A673 (cell line): ENCODE measurements at regions not wholly inside any gene's neighbourhood (a gene's known extent, or its start where the extent isn't known, plus 50 kb on each side); places are given as distances from the start of the nearest gene placed in this dataset.
"Not testable (repeated sequence)": the region's sequence is repeated elsewhere in the genome, so short reads cannot be mapped to it uniquely, and the experiment has no call there.

ENCODE experiments used
- BruUV-seq: library from RNA; stranded (reverse); fragments of 400-500 nt; replicated peaks from 2 replicates; lab custom pipeline; 2021; lab: Mats Ljungman, UMichigan
- CTCF ChIA-PET: fragments of 300-600 bp; sonication (Branson Sonifier 250); formaldehyde crosslinking; loops from one replicate; lab custom pipeline; 2022; ENCODE audit warnings: antibody characterized with exemption; lab: Charles Lee
- POLR2A ChIA-PET: fragments of 300-600 bp; sonication (Branson Sonifier 250); formaldehyde crosslinking; loops from one replicate; lab custom pipeline; 2022; ENCODE audit warnings: antibody characterized with exemption; ENCODE audit not compliant: low non-redundant PET; lab: Charles Lee
- DNase-seq: peaks from one replicate; pipeline ENCODE4 v3.0.0-alpha.2; 2015; ENCODE audit warnings: low spot score
- H3K27ac ChIP-seq: fragments of 200-600 bp; sonication (generic); 2 replicates; pipeline ENCODE4 v1.5.1; 2016; ENCODE audit warnings: mixed run types, low read depth, mild to moderate bottlenecking, mixed read lengths, antibody characterized with exemption, low read length; ENCODE audit not compliant: poor library complexity, severe bottlenecking
- H3K27me3 ChIP-seq: fragments of 200-600 bp; sonication (generic); replicated peaks from 2 replicates; pipeline ENCODE4 v1.6.1; 2017; ENCODE audit warnings: mixed run types, low read depth, mild to moderate bottlenecking, mixed read lengths, antibody characterized with exemption, low read length; ENCODE audit not compliant: insufficient read depth, poor library complexity
- H3K36me3 ChIP-seq: fragments of 200-600 bp; sonication (generic); 2 replicates; pipeline ENCODE4 v1.6.1; 2016; ENCODE audit warnings: mixed run types, mild to moderate bottlenecking, mixed read lengths, antibody characterized with exemption, low read length; ENCODE audit not compliant: insufficient read depth, poor library complexity, severe bottlenecking
- H3K4me1 ChIP-seq: fragments of 200-600 bp; sonication (generic); 2 replicates; pipeline ENCODE4 v1.6.1; 2017; ENCODE audit warnings: mixed run types, mild to moderate bottlenecking, mixed read lengths, antibody characterized with exemption, low read length; ENCODE audit not compliant: insufficient read depth, poor library complexity, severe bottlenecking
- H3K4me3 ChIP-seq: fragments of 200-600 bp; sonication (generic); 2 replicates; pipeline ENCODE4 v1.5.1; 2016; ENCODE audit warnings: low read depth, mixed run types, mild to moderate bottlenecking, mixed read lengths, low read length; ENCODE audit not compliant: poor library complexity, severe bottlenecking
- H3K9me3 ChIP-seq: fragments of 200-600 bp; sonication (generic); 2 replicates; pipeline ENCODE4 v1.6.1; 2016; ENCODE audit warnings: mixed run types, low read depth, mild to moderate bottlenecking, mixed read lengths, antibody characterized with exemption, low read length; ENCODE audit not compliant: poor library complexity, severe bottlenecking
- CTCF ChIP-seq: fragments of 300-800, 200-600 bp; sonication (generic); conservative IDR thresholded peaks from 2 replicates; pipeline ENCODE4 v1.5.1; 2017; ENCODE audit warnings: low read depth, mild to moderate bottlenecking, antibody characterized with exemption, low read length, moderate library complexity, mixed read lengths
- EZH2 ChIP-seq: fragments of 200-600 bp; sonication (generic); IDR thresholded peaks from 2 replicates; pipeline ENCODE4 v1.6.1; 2017; ENCODE audit warnings: borderline replicate concordance, low read depth, mild to moderate bottlenecking, mixed read lengths, antibody characterized with exemption, low read length; ENCODE audit not compliant: poor library complexity, severe bottlenecking
- intact Hi-C: fragments of 100-400 bp; cut with micrococcal nuclease; formaldehyde crosslinking; loops from one replicate; pipeline ENCODE4 v1.10.0; 2022; ENCODE audit not compliant: unreplicated experiment

DNA sequence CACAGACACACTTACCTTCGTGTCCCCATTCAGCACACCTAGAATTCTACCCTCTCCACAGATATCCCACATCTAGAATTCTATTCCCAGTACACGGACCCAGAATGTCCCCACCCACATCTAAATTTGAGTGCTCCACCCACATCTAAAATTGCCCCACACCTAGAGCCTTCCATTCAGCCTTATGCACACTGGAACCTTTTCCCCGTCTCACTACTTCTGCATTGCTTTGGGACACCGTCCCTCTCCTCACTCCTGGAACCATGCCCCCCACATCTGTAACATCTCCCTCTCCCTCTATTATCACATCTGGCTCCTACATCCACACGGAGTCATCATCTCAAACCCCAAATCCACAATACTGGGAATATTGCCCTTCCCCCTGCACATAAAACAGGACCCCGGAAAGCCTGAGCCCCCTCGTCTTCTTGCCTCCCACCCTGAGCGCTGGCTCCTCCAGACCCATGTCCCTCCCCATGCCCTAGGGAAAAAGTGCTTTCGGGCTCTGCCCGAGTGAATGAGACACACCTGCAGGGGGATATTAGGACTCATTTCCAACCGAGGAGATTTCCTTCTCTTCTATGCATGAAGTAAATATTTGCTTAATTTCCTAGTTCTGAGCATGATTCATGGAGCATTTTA is 125.8 kb upstream of the UNC5B start:
- no TSS peak for BruUV-seq
- no peaks in the 10 kb centered on the region for H3K36me3 ChIP-seq
- no peak overlapping the region for H3K4me3 ChIP-seq
- POLR2A ChIA-PET: no interaction called here
- H3K27ac ChIP-seq: no peak overlapping the region
- no peaks in the 10 kb centered on the region for H3K9me3 ChIP-seq
- H3K4me1 ChIP-seq: no peaks in the 10 kb centered on the region
- TF ChIP-seq CTCF (no peak), EZH2 (no peak)
- CTCF ChIA-PET: no interaction called here
- no peak for DNase-seq
- no peaks in the 10 kb centered on the region for H3K27me3 ChIP-seq
- intact Hi-C loops: no loop called here

- no TSS peak for BruUV-seq
- H3K36me3 ChIP-seq: no peaks in the 10 kb centered on the region
- H3K9me3 ChIP-seq: no peaks in the 10 kb centered on the region
- H3K27me3 ChIP-seq: no peaks in the 10 kb centered on the region
- H3K4me3 ChIP-seq: no peak overlapping the region
- no peak overlapping the region for H3K27ac ChIP-seq
- ChIA-PET CTCF (no interaction called here), POLR2A (no interaction called here)
- TF ChIP-seq CTCF (no peak), EZH2 (no peak)
- intact Hi-C loops: no loop called here
- H3K4me1 ChIP-seq: no peaks in the 10 kb centered on the region
- no peak for DNase-seq
These were observed 124.7 kb upstream of the UNC5B start for GRCh38 chr10:71087622-71088021.

DNA sequence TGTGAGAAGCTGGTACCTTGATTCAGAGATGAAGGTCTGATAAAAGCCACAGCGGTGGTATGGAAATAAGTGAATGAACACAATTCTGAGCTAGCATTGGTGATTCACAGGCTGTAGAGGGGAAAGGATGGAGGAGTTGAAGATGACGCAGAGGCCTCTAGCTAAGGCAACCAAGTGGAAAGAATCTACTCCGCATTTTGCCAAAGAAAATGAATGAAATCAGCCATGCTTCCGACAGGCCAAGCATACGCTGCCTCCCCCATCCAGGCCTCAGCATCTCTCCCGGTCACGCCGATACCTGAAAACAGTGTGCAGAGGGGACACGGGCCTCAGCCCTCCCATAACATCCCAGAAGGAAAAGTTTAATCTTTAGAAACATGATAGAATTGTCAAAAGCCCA is 124.3 kb upstream of the UNC5B start:
- H3K27ac ChIP-seq: no peak overlapping the region
- H3K27me3 ChIP-seq: no peaks in the 10 kb centered on the region
- H3K36me3 ChIP-seq: no peaks in the 10 kb centered on the region
- POLR2A ChIA-PET: no interaction called here
- no peaks in the 10 kb centered on the region for H3K9me3 ChIP-seq
- CTCF ChIA-PET: no interaction called here
- no TSS peak for BruUV-seq
- H3K4me1 ChIP-seq: no peaks in the 10 kb centered on the region
- DNase-seq: no peak
- intact Hi-C loops: no loop called here
- H3K4me3 ChIP-seq: no peak overlapping the region
- TF ChIP-seq EZH2: no peak
- TF ChIP-seq CTCF: no peak

DNA sequence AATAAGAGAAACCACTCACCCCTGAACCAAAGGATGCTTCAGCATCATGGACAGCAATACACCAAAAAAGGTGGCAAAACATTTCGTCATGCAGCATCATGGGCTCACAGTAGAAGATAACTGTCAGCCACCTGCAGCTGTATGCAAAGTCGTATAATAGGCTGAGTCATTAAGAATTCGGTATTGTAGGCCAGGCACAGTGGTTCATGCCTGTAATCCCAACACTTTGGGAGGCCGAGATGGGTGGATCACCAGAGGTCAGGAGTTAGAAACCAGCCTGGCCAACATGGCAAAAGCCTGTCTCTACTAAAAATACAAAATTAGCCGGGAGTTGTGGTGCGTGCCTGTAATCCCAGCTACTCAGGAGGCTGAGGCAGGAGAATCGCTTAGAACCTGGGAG is 123.8 kb upstream of the UNC5B start:
- H3K4me1 ChIP-seq, H3K4me3 ChIP-seq, BruUV-seq, intact Hi-C loops, DNase-seq, CTCF ChIA-PET, H3K9me3 ChIP-seq, POLR2A ChIA-PET, H3K27me3 ChIP-seq, H3K27ac ChIP-seq, H3K36me3 ChIP-seq: not testable (repeated sequence)
